ENCODE measurements at regions not wholly inside any gene's neighbourhood (a gene's known extent, or its start where the extent isn't known, plus 50 kb on each side); places are given as distances from the start of the nearest gene placed in this dataset.

GRCh38 chr7:53413021-53413420 is 377.6 kb downstream of the POM121L12 start:
- H3K36me3 Mint-ChIP-seq = peaks cover 4% of the 10 kb centered on the region; the same call in 1 of the 2 replicates
- H3K27ac Mint-ChIP-seq = no peak overlapping the region
- peaks cover 23% of the 10 kb centered on the region for H3K9me3 Mint-ChIP-seq
- TF ChIP-seq ATF6 (CRISPR knock-in tag; IDR thresholded peaks at IDR 0.05) (no peak), ZNF416 (CRISPR knock-in tag; IDR thresholded peaks at IDR 0.05) (no peak), USF2 (CRISPR knock-in tag; IDR thresholded peaks at IDR 0.05) (no peak), ZNF219 (CRISPR knock-in tag; IDR thresholded peaks at IDR 0.05; ENCODE audit: borderline replicate concordance) (no peak), TEAD1 (CRISPR knock-in tag; IDR thresholded peaks at IDR 0.05) (no peak), FOXJ3 (CRISPR knock-in tag; IDR thresholded peaks at IDR 0.05; ENCODE audit: borderline replicate concordance) (no peak), E2F1 (CRISPR knock-in tag; IDR thresholded peaks at IDR 0.05) (no peak), ZSCAN18 (CRISPR knock-in tag; IDR thresholded peaks at IDR 0.05) (no peak)
- TF ChIP-seq, protein P1, sequence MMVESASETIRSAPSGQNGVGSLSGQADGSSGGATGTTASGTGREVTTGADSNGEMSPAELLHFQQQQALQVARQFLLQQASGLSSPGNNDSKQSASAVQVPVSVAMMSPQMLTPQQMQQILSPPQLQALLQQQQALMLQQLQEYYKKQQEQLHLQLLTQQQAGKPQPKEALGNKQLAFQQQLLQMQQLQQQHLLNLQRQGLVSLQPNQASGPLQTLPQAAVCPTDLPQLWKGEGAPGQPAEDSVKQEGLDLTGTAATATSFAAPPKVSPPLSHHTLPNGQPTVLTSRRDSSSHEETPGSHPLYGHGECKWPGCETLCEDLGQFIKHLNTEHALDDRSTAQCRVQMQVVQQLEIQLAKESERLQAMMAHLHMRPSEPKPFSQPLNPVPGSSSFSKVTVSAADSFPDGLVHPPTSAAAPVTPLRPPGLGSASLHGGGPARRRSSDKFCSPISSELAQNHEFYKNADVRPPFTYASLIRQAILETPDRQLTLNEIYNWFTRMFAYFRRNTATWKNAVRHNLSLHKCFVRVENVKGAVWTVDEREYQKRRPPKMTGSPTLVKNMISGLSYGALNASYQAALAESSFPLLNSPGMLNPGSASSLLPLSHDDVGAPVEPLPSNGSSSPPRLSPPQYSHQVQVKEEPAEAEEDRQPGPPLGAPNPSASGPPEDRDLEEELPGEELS (CRISPR knock-in tag; IDR thresholded peaks at IDR 0.05) = no peak
- TF ChIP-seq, protein P2, sequence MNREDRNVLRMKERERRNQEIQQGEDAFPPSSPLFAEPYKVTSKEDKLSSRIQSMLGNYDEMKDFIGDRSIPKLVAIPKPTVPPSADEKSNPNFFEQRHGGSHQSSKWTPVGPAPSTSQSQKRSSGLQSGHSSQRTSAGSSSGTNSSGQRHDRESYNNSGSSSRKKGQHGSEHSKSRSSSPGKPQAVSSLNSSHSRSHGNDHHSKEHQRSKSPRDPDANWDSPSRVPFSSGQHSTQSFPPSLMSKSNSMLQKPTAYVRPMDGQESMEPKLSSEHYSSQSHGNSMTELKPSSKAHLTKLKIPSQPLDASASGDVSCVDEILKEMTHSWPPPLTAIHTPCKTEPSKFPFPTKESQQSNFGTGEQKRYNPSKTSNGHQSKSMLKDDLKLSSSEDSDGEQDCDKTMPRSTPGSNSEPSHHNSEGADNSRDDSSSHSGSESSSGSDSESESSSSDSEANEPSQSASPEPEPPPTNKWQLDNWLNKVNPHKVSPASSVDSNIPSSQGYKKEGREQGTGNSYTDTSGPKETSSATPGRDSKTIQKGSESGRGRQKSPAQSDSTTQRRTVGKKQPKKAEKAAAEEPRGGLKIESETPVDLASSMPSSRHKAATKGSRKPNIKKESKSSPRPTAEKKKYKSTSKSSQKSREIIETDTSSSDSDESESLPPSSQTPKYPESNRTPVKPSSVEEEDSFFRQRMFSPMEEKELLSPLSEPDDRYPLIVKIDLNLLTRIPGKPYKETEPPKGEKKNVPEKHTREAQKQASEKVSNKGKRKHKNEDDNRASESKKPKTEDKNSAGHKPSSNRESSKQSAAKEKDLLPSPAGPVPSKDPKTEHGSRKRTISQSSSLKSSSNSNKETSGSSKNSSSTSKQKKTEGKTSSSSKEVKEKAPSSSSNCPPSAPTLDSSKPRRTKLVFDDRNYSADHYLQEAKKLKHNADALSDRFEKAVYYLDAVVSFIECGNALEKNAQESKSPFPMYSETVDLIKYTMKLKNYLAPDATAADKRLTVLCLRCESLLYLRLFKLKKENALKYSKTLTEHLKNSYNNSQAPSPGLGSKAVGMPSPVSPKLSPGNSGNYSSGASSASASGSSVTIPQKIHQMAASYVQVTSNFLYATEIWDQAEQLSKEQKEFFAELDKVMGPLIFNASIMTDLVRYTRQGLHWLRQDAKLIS (CRISPR knock-in tag; IDR thresholded peaks at IDR 0.05; ENCODE audit: borderline replicate concordance) = no peak
- H3K4me1 Mint-ChIP-seq = no peaks in the 10 kb centered on the region
- H3K27me3 Mint-ChIP-seq (ENCODE audit: low read depth) = no peaks in the 10 kb centered on the region
- CTCF ChIA-PET = no interaction called here
- POLR2A ChIA-PET = no interaction called here
- ATAC-seq (no peak), DNase-seq (ENCODE audit: low spot score) (no peak)
- H3K4me3 Mint-ChIP-seq = no peak overlapping the region

GRCh38 chr7:53415816-53416215 is 380.4 kb downstream of the POM121L12 start:
- Mint-ChIP-seq H3K4me3 (no peak overlapping the region), H3K27ac (no peak overlapping the region), H3K9me3 (peaks cover 36% of the 10 kb centered on the region), H3K36me3 (peaks cover 12% of the 10 kb centered on the region; the same call in 1 of the 2 replicates), H3K4me1 (no peaks in the 10 kb centered on the region), H3K27me3 (ENCODE audit: low read depth) (no peaks in the 10 kb centered on the region)
- ATAC-seq (no peak), DNase-seq (ENCODE audit: low spot score) (no peak)
- POLR2A ChIA-PET = no interaction called here
- CTCF ChIA-PET = no interaction called here
- TF ChIP-seq FOXP1 (CRISPR knock-in tag; IDR thresholded peaks at IDR 0.05; ENCODE audit: borderline replicate concordance) (no peak), ATF3 (CRISPR knock-in tag; conservative IDR thresholded peaks at IDR 0.05) (no peak), ZNF425 (CRISPR knock-in tag; conservative IDR thresholded peaks at IDR 0.05) (no peak), TP53 (CRISPR knock-in tag; IDR thresholded peaks at IDR 0.05) (no peak), NFYB (CRISPR knock-in tag; conservative IDR thresholded peaks at IDR 0.05; ENCODE audit: low read depth) (no peak), JUN (CRISPR knock-in tag; IDR thresholded peaks at IDR 0.05) (no peak), MAX (CRISPR knock-in tag; IDR thresholded peaks at IDR 0.05) (no peak), ZMAT4 (CRISPR knock-in tag; IDR thresholded peaks at IDR 0.05) (no peak)
- TF ChIP-seq, protein P3, sequence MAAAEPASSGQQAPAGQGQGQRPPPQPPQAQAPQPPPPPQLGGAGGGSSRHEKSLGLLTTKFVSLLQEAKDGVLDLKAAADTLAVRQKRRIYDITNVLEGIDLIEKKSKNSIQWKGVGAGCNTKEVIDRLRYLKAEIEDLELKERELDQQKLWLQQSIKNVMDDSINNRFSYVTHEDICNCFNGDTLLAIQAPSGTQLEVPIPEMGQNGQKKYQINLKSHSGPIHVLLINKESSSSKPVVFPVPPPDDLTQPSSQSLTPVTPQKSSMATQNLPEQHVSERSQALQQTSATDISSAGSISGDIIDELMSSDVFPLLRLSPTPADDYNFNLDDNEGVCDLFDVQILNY (CRISPR knock-in tag; IDR thresholded peaks at IDR 0.05) = no peak

Data from WTC11 (cell line).